GM12878 (cell line): ENCODE measurements at regions not wholly inside any gene's neighbourhood (a gene's known extent, or its start where the extent isn't known, plus 50 kb on each side); places are given as distances from the start of the nearest gene placed in this dataset.

Experiments
- CTCF ChIP-seq, 3 experiments: IDR thresholded peaks in 2 of 3; conservative IDR thresholded peaks in 1 of 3; 2 replicates each; pipeline ENCODE4 v1.5.1; 2011; ENCODE audit warnings: low read depth in 3 of 3, low read length in 3 of 3, mild to moderate bottlenecking in 3 of 3, control low read depth in 2 of 3, moderate library complexity in 2 of 3, inconsistent platforms in 1 of 3, mixed read lengths in 1 of 3; ENCODE audit not compliant: control insufficient read depth in 2 of 3, insufficient read depth in 1 of 3; ENCODE audit errors: extremely low read depth in 1 of 3
- JUNB ChIP-seq: IDR thresholded peaks from 2 replicates; pipeline ENCODE4 v1.6.1; 2016; ENCODE audit warnings: antibody characterized with exemption, mild to moderate bottlenecking
- JUND ChIP-seq: IDR thresholded peaks from 2 replicates; pipeline ENCODE4 v1.6.1; 2012; ENCODE audit warnings: low read depth, mild to moderate bottlenecking, low read length, improper control_type of control experiment, moderate library complexity
- NFYA ChIP-seq: IDR thresholded peaks from 2 replicates; pipeline ENCODE4 v1.6.1; 2011; ENCODE audit warnings: low read depth, mild to moderate bottlenecking, low read length, improper control_type of control experiment, borderline replicate concordance
- NR2C2 ChIP-seq: IDR thresholded peaks from 2 replicates; pipeline ENCODE4 v1.6.1; 2011; ENCODE audit warnings: borderline replicate concordance, low read depth; ENCODE audit not compliant: control insufficient read depth, insufficient read length
- PBX3 ChIP-seq: IDR thresholded peaks from 2 replicates; pipeline ENCODE4 v1.6.1; 2011; ENCODE audit warnings: mild to moderate bottlenecking, low read depth, low read length, moderate library complexity; ENCODE audit not compliant: insufficient replicate concordance
- POLR2A ChIP-seq: IDR thresholded peaks from 2 replicates; pipeline ENCODE4 v1.6.1; 2011; ENCODE audit warnings: low read depth, mild to moderate bottlenecking, low read length
- POLR2AphosphoS5 ChIP-seq: IDR thresholded peaks from 2 replicates; pipeline ENCODE4 v1.6.1; 2011; ENCODE audit warnings: mild to moderate bottlenecking, low read length, inconsistent platforms
- REST ChIP-seq: IDR thresholded peaks from 2 replicates; pipeline ENCODE4 v1.6.1; 2012; ENCODE audit warnings: mild to moderate bottlenecking, low read depth, low read length
- TAF1 ChIP-seq: IDR thresholded peaks from 2 replicates; pipeline ENCODE4 v1.6.1; 2011; ENCODE audit warnings: mild to moderate bottlenecking, low read depth, low read length, borderline replicate concordance
- ZNF207 ChIP-seq: fragments of 450-650 bp; IDR thresholded peaks from 2 replicates; pipeline ENCODE4 v1.6.1; 2014; ENCODE audit warnings: antibody characterized with exemption, mild to moderate bottlenecking, borderline replicate concordance

- TF ChIP-seq TAF1 (no peak), CTCF (IDR thresholded peaks at IDR 0.05 in 2 of 3, conservative IDR thresholded peaks at IDR 0.05 in 1 of 3; ENCODE audit: control insufficient read depth in 2 of 3, extremely low read depth in 1 of 3, insufficient read depth in 1 of 3, low read depth in 3 of 3, low read length in 3 of 3) (no peak), POLR2AphosphoS5 (no peak), JUND (no peak), REST (no peak), NFYA (no peak), POLR2A (no peak), ZNF207 (no peak), JUNB (no peak), NR2C2 (no peak), PBX3 (no peak)
Measured at GRCh38 chr7:121777672-121778071, 95.3 kb upstream of the PTPRZ1 start.
